ENCODE measurements at regions not wholly inside any gene's neighbourhood (a gene's known extent, or its start where the extent isn't known, plus 50 kb on each side); places are given as distances from the start of the nearest gene placed in this dataset.

DNA sequence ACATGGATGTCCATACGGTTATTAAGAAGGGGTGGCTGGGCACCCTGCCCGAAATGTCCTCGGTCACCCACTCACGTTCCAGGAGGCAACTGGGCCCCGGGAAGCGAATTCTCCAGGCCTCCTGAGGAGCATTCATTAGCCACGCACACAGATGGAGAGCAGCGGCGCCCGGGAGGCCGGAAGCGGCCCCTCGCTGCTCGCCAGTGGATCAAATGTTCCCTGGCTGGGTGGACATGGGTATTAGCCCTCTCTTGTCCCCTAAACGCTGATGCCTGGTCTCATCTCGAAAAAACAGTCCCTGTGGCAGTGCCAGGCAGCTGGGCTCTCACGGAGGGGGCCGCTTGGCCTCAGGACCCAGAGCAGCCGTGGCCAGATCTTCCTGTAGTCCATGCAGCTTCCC lies 59.0 kb upstream of the DLK1 start:
- TF ChIP-seq EZH2 (IDR thresholded peaks at IDR 0.05): no peak
- no peak for TF ChIP-seq POLR2AphosphoS5 (IDR thresholded peaks at IDR 0.05; ENCODE audit: borderline replicate concordance, low read depth, low read length)
